NCI-H510A treated with DMSO at 0.1 percent for 48 hours (cell line): ENCODE measurements at regions not wholly inside any gene's neighbourhood (a gene's known extent, or its start where the extent isn't known, plus 50 kb on each side); places are given as distances from the start of the nearest gene placed in this dataset.

Experiments
- DNase-seq: peaks from one replicate; lab custom pipeline; 2025; lab: John Stamatoyannopoulos, UW

DNA sequence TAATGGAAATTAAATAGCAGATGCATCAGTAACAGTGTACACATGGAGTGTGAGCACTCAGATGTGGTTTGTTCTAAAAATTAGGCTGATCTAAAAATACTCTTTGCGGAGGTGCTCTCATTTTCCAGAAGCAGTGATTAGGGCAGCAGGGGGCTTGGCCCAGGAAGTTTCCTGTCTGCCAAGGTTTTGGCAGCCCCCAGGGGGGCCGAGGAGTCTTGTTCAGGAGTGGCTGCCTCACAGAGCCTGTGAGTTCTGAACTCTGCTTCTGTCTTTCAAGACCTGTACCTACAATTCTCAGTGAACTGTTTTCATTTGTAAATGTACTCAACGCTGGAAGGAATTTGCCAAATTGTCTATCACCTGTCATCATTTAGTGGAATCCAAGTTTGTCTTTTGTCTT lies 388.4 kb upstream of the CDH11 start:
- DNase-seq = no peak

DNA sequence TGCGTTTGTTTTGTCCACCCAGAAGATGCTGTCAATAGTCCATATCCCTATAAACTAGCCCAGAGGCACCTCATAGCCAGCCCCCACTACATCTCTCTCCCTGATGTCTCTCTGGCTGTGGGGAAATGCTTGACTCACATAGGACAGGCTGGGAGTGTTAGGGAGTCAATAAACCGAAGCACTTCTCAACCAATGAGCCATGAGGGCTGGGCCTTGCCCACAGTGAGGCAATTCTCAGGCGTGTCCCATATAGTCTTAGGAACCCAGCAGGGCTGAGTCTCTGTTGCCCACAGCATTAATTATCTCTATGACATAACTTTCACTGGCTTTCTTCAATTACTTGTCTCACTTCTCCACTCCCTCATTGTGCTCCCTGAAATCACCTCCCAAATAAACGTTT lies 387.3 kb upstream of the CDH11 start:
- no peak for DNase-seq

DNA sequence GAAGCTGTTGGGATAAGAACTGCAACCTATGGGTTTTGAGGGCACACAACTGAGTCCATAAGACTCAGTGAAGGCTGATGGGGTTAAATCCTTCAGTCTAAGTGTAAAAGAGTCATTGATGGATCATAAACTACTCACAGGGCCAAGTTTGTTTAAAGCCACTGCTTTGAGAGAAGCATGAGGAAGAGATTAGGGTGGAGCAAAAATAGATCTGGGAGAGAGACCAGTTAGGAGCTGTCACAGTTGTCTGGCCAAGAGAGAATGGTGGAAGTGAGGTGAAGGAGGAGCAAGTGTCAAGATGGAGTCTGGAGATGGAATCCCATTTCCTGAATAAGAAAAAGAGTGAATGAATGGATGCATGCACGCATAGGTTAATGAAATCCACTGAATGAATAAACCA lies 379.1 kb upstream of the CDH11 start:
- DNase-seq = no peak

DNA sequence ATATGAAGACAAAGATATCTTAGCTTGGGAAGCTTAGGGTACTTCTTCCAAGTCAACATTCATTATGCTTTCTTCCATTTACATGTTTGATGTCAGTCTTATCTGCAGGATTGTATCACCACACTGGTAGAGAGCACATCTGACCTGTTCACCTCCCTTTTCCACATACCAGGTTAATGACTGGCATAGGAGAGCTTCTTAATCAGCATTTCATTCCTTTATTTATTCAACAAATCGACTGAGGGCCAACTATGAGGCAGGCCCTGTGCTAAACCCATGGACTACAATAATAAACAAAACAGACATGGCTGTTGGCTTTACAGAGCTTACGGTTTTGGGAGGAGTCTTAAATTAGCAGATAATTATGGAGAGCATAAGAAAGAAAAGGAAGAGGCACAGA lies 378.1 kb upstream of the CDH11 start:
- no peak for DNase-seq

DNA sequence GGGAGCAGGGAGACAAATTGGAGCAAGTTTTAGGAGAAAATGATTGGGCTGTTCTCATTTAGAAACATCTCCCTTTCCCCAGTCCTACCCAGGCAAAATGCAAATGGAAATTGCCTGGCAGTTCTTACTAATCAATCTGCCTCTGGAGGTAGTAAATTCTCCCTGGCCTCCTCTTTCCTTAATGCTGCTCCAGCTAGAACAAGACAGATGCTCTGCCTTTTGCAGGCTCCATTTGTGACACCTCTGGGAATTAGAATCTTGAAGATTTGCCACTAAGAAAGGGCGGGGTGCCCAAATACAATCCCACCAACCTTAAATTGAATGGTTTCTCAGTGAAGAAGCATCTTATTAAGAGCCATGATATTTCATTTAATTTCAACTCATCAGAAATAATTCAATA lies 377.7 kb upstream of the CDH11 start:
- no peak for DNase-seq

DNA sequence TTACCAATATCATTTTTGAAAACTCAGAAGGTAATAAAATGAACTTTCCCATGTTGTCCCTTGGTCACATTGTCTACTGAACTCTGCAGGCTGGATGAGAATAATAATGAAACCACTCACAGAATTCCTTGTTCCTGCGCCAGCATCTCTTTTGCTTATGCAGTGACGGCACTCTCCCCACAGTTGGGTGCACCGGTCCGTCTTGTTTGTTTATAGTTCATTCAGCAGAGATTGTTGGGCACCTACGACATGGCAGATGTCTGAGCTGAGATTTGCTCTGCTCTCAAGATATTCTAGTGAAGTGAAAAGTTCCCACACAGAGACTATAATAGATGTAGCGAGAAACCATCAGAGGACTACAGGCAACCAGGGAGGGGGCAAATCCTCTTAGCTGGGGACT lies 375.7 kb upstream of the CDH11 start:
- DNase-seq = no peak

DNA sequence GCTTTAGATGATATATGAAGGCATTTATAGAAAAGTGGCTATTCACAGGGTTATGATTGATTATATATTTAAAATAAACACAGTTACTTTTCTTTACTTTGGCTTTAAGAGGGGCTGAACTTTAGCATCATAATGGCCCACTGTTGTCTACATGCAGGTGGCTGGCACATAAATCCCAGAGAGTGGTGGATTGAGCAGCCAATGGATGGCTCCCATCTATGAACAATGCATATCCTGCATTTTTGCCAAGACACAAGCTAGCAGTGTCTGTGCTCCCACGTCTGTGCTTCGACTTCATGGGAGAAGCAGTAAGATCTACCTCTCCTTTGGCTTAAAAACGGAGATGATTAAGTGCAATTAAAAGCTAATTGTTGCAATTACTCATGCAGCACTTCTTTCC lies 373.2 kb upstream of the CDH11 start:
- DNase-seq = no peak

DNA sequence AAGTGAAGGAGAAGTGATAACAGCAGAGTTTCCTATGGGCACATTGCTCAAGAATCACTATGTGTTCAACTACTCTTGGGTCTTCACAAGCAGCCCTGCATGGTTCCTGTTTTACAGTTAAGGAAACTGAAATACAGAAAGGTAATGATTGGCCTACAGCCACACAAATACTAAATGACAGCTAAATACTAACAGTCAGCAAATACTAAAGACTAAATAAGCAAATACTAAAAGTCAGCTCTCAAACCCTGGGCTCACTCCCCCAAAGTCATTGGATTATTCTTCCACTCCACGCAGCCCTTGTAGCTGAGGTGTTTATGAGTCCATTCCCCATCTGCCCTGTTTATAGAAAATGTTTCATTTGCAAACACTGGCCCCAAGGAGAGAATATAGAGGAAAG lies 372.7 kb upstream of the CDH11 start:
- DNase-seq = no peak

DNA sequence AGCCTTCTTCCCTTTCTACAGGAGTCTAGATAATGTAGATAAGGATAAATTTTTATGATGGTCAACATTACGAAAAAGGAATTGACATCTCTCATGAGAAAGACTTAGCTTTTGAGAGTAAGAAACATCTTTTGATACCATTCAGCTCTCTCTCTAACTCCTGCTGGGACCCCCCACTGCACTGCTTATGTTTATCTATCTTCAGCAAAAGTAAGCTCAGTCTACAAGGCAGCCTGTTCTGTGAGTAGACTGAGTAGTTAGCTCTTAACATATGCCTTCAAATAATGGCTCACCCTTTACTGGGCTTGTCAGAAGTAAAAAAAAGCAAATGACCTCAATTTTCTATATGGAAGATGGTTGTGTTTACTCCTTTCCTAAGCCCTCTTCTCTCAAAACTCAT lies 372.2 kb upstream of the CDH11 start:
- DNase-seq = no peak

DNA sequence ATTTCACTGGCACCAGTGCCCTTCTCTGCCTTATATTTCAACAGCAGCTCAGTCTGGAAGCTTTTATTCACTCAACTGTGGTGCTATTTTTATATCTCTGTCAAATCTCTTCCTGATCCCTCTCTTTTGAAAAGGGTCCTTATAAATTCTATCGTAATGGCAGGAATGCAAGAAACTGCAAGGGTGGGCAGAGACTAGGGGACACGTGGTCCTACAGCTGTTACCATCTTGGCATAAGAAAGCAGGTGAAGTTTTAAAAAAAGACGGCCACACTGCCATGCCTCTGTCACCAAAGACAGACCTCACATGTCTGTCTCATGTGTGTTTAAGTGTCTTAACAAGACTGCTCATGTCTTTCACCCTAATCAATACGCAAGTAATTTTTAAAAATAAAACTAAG lies 368.4 kb upstream of the CDH11 start:
- no peak for DNase-seq

DNA sequence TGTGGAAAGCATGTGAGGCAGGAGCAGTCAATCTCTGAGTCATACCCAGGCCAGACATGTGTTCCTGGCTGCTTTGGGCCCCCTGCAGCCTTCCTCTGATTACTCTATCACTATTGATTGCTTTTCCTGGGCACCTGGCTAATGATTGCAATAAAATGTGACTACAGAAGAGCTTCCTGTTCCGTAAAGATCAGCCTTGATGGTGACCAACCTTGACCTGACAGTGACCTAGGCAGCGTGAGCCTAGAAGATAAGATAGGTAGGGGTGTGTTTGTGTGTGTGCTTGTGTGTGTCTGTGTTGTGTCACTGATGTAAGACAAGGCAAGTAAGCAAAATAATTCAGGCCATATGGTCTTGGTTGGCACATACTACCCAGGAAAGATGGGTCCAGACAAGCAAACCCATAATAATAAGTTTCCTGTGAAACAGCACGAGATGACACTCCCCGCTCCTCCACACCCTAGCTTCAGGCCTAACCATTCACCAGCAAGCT lies 367.7 kb upstream of the CDH11 start:
- DNase-seq = no peak

DNA sequence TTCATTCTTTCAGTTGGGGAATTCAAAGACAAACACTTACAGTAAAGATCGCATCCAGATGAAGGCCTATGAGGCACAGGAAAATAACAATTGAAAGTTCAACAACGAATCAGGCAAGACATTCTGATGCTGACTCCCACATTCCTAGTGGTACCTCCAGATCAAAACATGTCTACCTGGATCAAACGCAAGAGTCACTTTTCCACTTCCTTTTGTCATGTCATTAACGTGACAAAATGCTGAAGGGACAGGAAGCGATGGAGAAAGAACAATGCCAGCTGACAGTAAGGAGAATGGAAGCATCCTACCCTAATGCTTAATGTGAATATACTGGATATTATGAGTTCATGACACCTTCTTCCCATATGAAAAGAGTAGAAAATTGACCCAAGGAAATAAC lies 365.4 kb upstream of the CDH11 start:
- DNase-seq = no peak

DNA sequence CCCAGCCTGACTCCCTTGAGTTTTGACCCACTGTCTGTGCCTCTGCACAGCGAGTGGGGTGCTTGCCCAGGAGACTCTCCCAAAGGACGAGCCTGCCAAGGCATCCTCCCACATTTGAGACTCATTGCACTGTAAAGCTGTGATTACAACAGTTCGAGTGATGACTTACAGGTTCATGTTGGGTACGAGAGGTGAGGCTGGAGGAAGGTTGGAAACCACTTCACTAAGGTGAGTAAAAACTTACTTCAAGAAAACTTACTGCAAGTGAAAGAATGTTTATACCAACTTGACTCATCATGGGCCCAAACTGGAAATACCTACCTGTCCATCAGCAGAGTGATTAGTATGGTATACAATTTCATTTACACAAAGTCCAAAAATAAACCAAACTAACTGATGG lies 360.1 kb upstream of the CDH11 start:
- DNase-seq = no peak

DNA sequence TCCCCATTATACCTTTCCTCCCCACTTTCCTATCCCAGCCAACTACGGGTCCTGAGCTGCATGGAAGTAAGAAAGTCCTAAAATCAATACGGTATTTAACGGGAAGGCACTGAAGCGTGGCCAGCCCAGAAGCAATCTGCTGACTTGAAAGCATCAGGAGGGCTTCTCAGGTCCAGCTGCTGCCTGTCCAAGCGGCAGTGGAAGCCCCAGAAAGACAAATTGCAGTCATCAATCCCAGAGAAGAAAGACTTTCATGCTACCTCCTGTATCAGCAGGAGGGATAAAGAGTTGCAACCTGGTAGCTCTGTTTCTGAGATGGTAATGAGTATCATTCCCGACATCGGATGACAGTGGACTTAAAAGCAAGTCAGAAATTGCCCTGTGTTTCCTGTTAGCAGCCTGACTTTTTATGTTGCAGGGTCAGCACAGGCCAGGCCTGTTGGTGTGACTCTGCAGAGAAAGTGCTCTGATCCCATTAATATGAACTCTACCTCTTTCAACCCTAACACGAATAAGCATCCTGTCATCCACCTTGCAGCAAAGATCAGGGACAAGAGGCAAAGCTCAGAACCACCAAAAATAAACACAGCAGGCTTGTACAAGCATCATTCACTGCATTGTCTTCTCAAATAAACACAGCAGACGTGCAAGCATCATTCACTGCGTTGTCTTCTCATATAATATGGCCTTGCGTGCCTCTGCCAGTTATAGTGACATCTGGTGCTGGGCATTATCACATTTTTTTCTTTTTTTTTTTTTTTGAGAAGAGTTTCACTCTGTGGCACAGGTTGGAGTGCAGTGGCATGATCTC lies 358.6 kb upstream of the CDH11 start:
- peak; percentile 45 for DNase-seq

DNA sequence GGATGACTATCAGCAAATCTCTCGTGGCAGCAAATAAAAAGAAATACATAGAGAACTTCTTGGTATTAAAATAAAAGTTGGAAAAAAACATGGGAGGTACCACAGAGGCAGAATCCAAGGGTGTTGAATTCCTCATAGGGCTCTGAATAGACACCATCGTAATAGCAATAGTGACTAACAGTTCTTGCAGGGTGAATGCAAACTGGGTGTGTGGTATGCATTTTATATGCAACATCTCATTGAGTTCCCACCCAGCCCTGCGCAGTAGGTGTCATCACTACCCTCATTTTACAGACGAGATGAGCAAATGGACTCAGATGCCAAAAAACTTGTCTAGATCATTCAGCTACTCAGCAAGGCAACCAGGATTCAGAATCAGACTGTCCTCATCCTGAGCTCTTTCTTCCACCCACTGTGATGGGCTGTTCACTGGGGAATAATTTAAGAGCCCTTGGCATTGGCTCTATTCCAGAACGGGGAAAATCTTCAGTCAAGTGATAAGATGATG lies 354.6 kb upstream of the CDH11 start:
- DNase-seq = no peak

DNA sequence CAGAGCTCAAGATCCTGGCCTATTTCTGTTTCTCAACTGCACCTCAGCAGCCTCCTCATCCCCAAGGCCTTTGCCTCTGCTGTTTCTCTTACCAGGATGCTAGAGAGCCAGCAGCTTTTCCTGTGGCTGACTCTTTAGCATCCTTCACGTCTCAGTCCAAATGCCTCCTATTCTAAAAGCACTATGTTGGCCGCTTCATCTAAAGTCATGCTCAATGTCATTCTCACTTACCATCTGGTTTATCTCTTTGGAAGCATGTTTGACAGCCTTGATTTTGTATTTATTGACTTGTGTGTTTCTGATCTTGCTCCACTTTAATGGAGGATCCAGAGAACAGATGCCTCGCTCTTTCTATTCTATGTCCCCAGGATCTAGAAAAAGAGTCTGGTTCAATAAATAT lies 351.8 kb upstream of the CDH11 start:
- DNase-seq = no peak

DNA sequence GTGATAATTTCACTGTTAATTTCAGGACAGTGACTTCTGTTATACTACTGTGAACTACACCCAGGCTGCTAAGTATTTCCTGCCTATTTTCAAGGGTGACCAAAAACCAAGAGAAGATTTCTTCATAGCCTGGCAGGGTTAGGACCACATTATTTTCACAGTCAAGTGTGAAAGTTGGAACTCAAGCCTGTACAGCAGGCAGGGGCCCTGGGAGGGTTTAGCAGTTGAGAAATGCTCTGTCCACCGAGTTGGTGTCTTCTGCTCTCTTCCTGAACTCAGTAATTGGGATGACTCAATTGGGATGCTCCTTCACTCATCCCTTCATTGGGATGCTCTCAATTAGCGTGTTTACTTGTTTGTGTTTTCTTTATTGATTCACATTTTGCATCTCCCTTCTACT lies 347.3 kb upstream of the CDH11 start:
- no peak for DNase-seq

DNA sequence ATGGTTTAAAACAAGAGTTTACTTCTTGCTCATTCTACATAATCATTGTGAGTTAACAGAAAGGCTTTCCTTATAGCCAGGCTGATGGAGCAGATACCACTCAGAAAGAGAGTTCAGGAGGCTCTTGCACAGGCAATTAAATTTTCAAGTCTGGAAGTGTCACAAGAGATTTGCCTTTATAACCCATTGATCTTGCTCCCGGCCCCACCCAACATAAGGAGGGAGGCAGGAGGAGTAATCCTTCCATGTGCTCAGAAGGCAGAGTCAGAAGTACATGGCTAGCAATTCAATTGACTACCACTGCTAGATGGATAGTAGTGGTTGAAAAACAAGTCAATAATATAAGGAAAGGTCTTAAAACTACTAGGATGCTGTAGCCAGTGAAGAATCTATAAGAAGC lies 346.3 kb upstream of the CDH11 start:
- DNase-seq = no peak

DNA sequence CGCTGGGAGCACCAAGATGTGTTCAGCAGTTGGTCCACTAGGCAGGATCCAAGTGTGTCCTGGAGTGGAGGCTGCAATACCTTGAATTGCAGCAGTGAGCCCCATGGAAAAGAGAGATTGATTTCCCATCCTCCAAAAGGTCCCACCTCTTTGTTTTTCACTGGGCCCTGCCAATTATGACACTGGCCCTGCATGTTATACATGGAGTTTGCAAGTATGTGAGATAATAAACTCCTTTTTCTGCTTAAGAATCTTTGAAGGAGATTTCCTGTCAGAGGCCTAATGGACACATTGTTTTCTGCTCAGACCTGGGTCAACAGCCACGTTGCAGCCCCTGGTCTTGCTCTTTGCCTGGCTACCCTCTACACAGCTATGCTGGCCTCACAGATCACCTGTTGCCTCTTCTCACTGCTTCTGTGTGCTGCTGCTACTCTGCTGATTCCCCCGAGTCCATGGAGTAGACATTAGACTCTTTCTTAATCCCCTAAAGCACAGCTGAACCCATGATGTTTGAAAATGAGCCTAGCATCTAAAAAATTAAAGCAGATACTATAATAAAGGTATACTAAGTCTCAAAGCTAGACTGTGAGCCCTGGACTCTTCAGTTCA lies 341.9 kb upstream of the CDH11 start:
- no peak for DNase-seq

DNA sequence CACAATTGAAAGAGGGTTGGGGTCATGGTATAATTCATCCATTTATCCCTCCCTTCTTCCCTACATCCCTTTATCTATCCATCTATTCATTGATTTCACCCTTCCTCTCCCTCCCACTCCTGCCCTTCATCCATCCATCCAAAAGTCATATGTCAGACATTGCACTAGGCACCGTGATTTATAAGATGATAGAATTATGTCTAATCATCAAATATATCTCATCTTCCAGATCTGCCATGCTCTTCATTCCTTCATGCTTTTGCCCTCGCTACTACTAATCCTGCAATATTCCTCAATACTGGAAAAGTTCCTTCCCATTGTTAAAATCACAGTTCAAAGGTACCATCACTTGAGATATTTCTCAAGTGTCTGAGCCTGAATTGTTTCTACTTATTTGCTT lies 335.2 kb upstream of the CDH11 start:
- DNase-seq = no peak

DNA sequence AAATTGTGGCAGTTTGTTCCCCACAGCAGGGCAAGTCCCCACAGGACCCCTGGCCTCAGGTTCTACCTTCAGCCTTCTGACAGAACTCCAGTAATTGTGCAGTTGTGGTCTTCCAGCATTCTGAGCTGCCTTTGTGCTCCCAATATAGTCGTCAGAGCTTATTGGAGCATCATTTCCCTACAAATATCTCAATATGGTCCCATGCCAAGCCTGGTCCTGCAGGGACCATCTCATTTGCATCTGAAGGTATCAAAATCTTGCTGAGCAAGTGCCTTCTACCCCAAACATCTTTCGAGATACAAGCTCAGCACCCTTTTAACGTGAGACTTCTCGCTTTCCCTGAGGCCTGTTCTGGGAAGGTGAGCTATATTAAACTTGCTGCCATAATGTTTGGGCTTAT lies 333.9 kb upstream of the CDH11 start:
- DNase-seq = no peak

DNA sequence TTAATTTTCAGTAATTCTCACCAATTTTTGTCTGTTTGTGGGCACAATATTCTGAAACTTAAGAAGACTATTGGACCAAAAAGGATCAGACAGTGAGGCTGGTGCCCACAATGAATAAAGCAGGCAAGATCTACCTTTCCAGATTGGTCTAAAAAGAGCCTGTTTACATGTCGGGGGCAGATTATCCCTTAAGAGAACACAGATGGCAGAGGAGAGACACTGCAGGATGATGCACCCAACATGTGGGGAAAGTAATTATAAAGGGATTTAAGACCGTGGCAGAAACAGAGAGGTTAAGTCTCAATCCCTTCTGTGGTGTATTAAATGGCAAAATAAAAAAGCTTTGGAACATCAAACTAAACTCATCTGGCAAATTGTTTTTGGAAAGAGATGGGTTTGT lies 331.8 kb upstream of the CDH11 start:
- DNase-seq = no peak

DNA sequence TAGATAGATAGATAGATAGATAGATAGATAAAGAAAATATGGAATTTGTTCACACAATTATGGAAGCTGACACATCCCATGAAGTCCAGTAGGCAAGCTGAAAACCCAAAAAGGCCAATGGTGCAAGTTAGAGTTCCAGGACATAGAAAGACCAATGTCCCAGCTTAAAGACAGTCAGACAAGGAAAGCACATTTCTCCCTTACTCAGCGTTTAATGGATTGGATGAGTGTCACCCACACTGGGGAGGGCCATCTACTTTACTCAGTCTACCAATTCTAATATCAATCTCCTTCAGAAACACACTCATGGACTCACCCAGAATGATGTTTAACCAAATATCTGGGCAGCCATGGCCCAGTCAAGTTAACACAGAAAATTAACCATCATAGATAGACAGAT lies 327.7 kb upstream of the CDH11 start:
- DNase-seq = no peak

DNA sequence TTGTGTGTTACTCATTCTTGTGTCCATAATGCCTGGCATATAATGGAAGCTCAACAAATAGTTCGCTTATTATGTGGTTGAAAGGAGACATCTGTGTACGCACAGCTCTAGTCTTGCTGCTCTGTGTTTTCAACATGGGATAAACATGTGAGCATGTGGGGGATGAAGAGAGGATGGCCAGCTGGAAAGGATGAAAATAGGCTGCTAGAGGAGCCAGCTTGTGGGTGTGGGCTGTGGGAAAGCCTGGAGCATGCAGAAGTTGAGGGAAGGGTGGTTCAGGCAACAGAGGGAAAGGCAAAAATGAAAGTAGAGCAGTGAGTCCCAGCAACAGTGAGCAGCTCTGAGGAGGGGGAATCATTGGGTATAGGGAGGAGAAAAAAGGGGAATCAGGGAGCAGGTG lies 324.6 kb upstream of the CDH11 start:
- no peak for DNase-seq
